Panc1 (cell line): ENCODE measurements at regions not wholly inside any gene's neighbourhood (a gene's known extent, or its start where the extent isn't known, plus 50 kb on each side); places are given as distances from the start of the nearest gene placed in this dataset.

Experiments
- POLR2AphosphoS5 ChIP-seq: IDR thresholded peaks from 2 replicates; pipeline ENCODE4 v1.6.1; 2012; ENCODE audit warnings: mild to moderate bottlenecking, low read depth, low read length, moderate library complexity
- SIN3A ChIP-seq: IDR thresholded peaks from 2 replicates; pipeline ENCODE4 v1.6.1; 2012; ENCODE audit warnings: low read depth, mild to moderate bottlenecking, low read length, moderate library complexity, borderline replicate concordance; ENCODE audit not compliant: insufficient read depth
- TF ChIP-seq, protein P1 (sequence below), 2 experiments: IDR thresholded peaks; 2 replicates each; pipeline ENCODE4 v1.6.1; 2011 to 2012; ENCODE audit warnings: low read depth in 2 of 2, control low read depth in 1 of 2, low read length in 1 of 2, mild to moderate bottlenecking in 1 of 2, moderate library complexity in 1 of 2; ENCODE audit not compliant: insufficient read depth in 1 of 2
- TF ChIP-seq, protein P2 (sequence below): fragments of 450-650 bp; IDR thresholded peaks from 2 replicates; pipeline ENCODE4 v1.5.1; 2017; ENCODE audit warnings: mild to moderate bottlenecking

DNA sequence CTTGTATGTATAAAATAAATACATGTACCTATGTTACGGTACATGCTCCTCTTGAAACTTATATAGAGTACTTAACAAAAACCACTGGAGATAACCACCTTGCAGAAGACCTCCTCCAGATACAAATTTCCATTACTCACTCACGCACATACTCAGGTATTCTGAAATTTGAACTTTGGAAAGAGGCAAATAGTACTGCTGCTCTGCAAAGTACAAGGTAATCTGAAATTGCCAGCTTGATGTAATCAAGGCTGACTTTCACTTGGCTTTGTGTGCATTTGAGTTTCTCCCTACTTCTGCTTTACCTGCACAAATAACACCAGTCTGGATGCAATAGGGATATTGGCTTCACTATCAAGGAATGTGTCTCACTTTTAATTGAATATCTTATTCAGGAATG, 123.6 kb downstream of the FOXA2 start:
- TF ChIP-seq, protein P1, sequence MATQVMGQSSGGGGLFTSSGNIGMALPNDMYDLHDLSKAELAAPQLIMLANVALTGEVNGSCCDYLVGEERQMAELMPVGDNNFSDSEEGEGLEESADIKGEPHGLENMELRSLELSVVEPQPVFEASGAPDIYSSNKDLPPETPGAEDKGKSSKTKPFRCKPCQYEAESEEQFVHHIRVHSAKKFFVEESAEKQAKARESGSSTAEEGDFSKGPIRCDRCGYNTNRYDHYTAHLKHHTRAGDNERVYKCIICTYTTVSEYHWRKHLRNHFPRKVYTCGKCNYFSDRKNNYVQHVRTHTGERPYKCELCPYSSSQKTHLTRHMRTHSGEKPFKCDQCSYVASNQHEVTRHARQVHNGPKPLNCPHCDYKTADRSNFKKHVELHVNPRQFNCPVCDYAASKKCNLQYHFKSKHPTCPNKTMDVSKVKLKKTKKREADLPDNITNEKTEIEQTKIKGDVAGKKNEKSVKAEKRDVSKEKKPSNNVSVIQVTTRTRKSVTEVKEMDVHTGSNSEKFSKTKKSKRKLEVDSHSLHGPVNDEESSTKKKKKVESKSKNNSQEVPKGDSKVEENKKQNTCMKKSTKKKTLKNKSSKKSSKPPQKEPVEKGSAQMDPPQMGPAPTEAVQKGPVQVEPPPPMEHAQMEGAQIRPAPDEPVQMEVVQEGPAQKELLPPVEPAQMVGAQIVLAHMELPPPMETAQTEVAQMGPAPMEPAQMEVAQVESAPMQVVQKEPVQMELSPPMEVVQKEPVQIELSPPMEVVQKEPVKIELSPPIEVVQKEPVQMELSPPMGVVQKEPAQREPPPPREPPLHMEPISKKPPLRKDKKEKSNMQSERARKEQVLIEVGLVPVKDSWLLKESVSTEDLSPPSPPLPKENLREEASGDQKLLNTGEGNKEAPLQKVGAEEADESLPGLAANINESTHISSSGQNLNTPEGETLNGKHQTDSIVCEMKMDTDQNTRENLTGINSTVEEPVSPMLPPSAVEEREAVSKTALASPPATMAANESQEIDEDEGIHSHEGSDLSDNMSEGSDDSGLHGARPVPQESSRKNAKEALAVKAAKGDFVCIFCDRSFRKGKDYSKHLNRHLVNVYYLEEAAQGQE (IDR thresholded peaks at IDR 0.05; ENCODE audit: insufficient read depth in 1 of 2, low read depth in 2 of 2, low read length in 1 of 2), result no peak
- TF ChIP-seq, protein P2, sequence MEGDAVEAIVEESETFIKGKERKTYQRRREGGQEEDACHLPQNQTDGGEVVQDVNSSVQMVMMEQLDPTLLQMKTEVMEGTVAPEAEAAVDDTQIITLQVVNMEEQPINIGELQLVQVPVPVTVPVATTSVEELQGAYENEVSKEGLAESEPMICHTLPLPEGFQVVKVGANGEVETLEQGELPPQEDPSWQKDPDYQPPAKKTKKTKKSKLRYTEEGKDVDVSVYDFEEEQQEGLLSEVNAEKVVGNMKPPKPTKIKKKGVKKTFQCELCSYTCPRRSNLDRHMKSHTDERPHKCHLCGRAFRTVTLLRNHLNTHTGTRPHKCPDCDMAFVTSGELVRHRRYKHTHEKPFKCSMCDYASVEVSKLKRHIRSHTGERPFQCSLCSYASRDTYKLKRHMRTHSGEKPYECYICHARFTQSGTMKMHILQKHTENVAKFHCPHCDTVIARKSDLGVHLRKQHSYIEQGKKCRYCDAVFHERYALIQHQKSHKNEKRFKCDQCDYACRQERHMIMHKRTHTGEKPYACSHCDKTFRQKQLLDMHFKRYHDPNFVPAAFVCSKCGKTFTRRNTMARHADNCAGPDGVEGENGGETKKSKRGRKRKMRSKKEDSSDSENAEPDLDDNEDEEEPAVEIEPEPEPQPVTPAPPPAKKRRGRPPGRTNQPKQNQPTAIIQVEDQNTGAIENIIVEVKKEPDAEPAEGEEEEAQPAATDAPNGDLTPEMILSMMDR, result no peak
- TF ChIP-seq POLR2AphosphoS5, result no peak
- no peak for TF ChIP-seq SIN3A
